Prostate gland (tissue), 2 donors: ENCODE measurements at regions not wholly inside any gene's neighbourhood (a gene's known extent, or its start where the extent isn't known, plus 50 kb on each side); places are given as distances from the start of the nearest gene placed in this dataset.

Experiments used
- DNase-seq: peaks from one replicate; pipeline ENCODE4 v3.0.0-alpha.2; 2019; ENCODE audit warnings: low spot score
- H3K27ac ChIP-seq, 2 donors: fragments of 200-600 bp; sonication (generic); 2 replicates each; pipeline ENCODE4 v1.5.1; 2017 to 2019
- H3K27me3 ChIP-seq: fragments of 200-600 bp; sonication (generic); replicated peaks from 2 replicates; pipeline ENCODE4 v1.5.1; 2019; ENCODE audit not compliant: insufficient read depth
- H3K36me3 ChIP-seq, 2 donors: fragments of 200-600 bp; sonication (generic); 1 replicate in 1 of 2; 2 replicates in 1 of 2; pipeline versions ENCODE4 v1.5.1 to v1.8.1; 2017 to 2019
- H3K4me1 ChIP-seq: fragments of 200-600 bp; sonication (generic); replicated peaks from 2 replicates; pipeline ENCODE4 v1.5.1; 2019
- H3K4me3 ChIP-seq, 2 donors: fragments of 200-600 bp; sonication (generic); 2 replicates each; pipeline ENCODE4 v1.5.1; 2017 to 2019
- H3K9me3 ChIP-seq: fragments of 200-600 bp; sonication (generic); 2 replicates; pipeline ENCODE4 v1.5.1; 2017
- CTCF ChIP-seq, 4 experiments: fragments of 200-600 bp in 2 of 4; fragments of 450-650 bp in 2 of 4; sonication (generic) in 2 of 4; IDR thresholded peaks; 1 replicate in 3 of 4; 2 replicates in 1 of 4; pipeline ENCODE4 v1.5.1; 2016 to 2019; ENCODE audit warnings: antibody characterized with exemption in 4 of 4, mild to moderate bottlenecking in 2 of 4, moderate library complexity in 2 of 4
- POLR2A ChIP-seq: fragments of 450-650 bp; IDR thresholded peaks from one replicate; pipeline ENCODE4 v1.6.1; 2016; ENCODE audit warnings: antibody characterized with exemption, mild to moderate bottlenecking
- POLR2AphosphoS5 ChIP-seq: sonication (generic); formaldehyde crosslinking; IDR thresholded peaks from one replicate; pipeline ENCODE4 v1.6.1; 2017; ENCODE audit warnings: antibody characterized with exemption
- WGBS: methylation state at CpG from one replicate; pipeline ENCODE4 v1.1.5; 2018; 5-methylcytosine and 5-hydroxymethylcytosine counted together
- intact Hi-C: fragments of 100-400 bp; cut with DNase I; formaldehyde crosslinking; loops from one replicate; pipeline ENCODE4 v1.14.2; 2022

- intact Hi-C loops = no loop called here
- WGBS = 39% methylated on average over 4 of the region's 4 CpGs
- H3K27ac ChIP-seq = no peak overlapping the region
- no peak for DNase-seq
- TF ChIP-seq POLR2AphosphoS5 (no peak), CTCF (IDR thresholded peaks at IDR 0.05) (no peak), POLR2A (no peak)
- no peaks in the 10 kb centered on the region for H3K4me1 ChIP-seq
- H3K9me3 ChIP-seq = no peaks in the 10 kb centered on the region
- H3K36me3 ChIP-seq = no peaks in the 10 kb centered on the region
- no peak overlapping the region for H3K4me3 ChIP-seq
- no peaks in the 10 kb centered on the region for H3K27me3 ChIP-seq
Observed at GRCh38 chr6:137683916-137684315, 183.1 kb upstream of the TNFAIP3 start.

- Histone ChIP-seq H3K27me3 (no peaks in the 10 kb centered on the region), H3K4me1 (no peaks in the 10 kb centered on the region), H3K27ac (no peak overlapping the region), H3K4me3 (no peak overlapping the region), H3K9me3 (no peaks in the 10 kb centered on the region), H3K36me3 (no peaks in the 10 kb centered on the region)
- DNase-seq = no peak
- TF ChIP-seq POLR2AphosphoS5 = no peak
- TF ChIP-seq POLR2A = no peak
- no peak for TF ChIP-seq CTCF (IDR thresholded peaks at IDR 0.05)
- intact Hi-C loops = no loop called here
Observed at GRCh38 chr6:137685798-137686375, 181.2 kb upstream of the TNFAIP3 start.

- TF ChIP-seq CTCF (IDR thresholded peaks at IDR 0.05) (no peak), POLR2AphosphoS5 (no peak), POLR2A (no peak)
- Histone ChIP-seq H3K4me3 (no peak overlapping the region), H3K27me3 (no peaks in the 10 kb centered on the region), H3K4me1 (no peaks in the 10 kb centered on the region), H3K9me3 (no peaks in the 10 kb centered on the region), H3K36me3 (no peaks in the 10 kb centered on the region), H3K27ac (no peak overlapping the region)
- no peak for DNase-seq
- 84% methylated on average over 3 of the region's 3 CpGs for WGBS
- intact Hi-C loops = no loop called here
Observed at GRCh38 chr6:137687818-137688217, 179.2 kb upstream of the TNFAIP3 start.

- no peak for DNase-seq
- TF ChIP-seq POLR2AphosphoS5 (no peak), POLR2A (no peak), CTCF (IDR thresholded peaks at IDR 0.05) (no peak)
- H3K4me3 ChIP-seq = no peak overlapping the region
- H3K27me3 ChIP-seq = no peaks in the 10 kb centered on the region
- H3K36me3 ChIP-seq = no peaks in the 10 kb centered on the region
- no peak overlapping the region for H3K27ac ChIP-seq
- no peaks in the 10 kb centered on the region for H3K9me3 ChIP-seq
- intact Hi-C loops = no loop called here
- no peaks in the 10 kb centered on the region for H3K4me1 ChIP-seq
Observed at GRCh38 chr6:137688230-137688971, 178.7 kb upstream of the TNFAIP3 start.

GRCh38 chr6:137689377-137689776 is 177.7 kb upstream of the TNFAIP3 start:
- Histone ChIP-seq H3K27ac (no peak overlapping the region), H3K4me3 (no peak overlapping the region), H3K27me3 (no peaks in the 10 kb centered on the region), H3K36me3 (no peaks in the 10 kb centered on the region), H3K9me3 (no peaks in the 10 kb centered on the region), H3K4me1 (no peaks in the 10 kb centered on the region)
- TF ChIP-seq POLR2AphosphoS5 (no peak), POLR2A (no peak), CTCF (IDR thresholded peaks at IDR 0.05) (no peak)
- 67% methylated on average over 4 of the region's 4 CpGs for WGBS
- intact Hi-C loops = no loop called here
- DNase-seq = no peak
